ENCODE measurements at regions not wholly inside any gene's neighbourhood (a gene's known extent, or its start where the extent isn't known, plus 50 kb on each side); places are given as distances from the start of the nearest gene placed in this dataset.
"Not testable (repeated sequence)": the region's sequence is repeated elsewhere in the genome, so short reads cannot be mapped to it uniquely, and the experiment has no call there.

- DNase-seq (ENCODE audit: low read depth in 2 of 3, low spot score in 2 of 3), result no peak
Observed at GRCh38 chr10:6985644-6986043, 405.6 kb upstream of the PRKCQ start.

- DNase-seq (ENCODE audit: low read depth in 2 of 3, low spot score in 2 of 3), result no peak
Observed at GRCh38 chr10:6984971-6985370, 404.9 kb upstream of the PRKCQ start.

- not testable (repeated sequence) for DNase-seq (ENCODE audit: low read depth in 2 of 3, low spot score in 2 of 3)
Observed at GRCh38 chr10:6984016-6984415, 403.9 kb upstream of the PRKCQ start.

- DNase-seq (ENCODE audit: low read depth in 2 of 3, low spot score in 2 of 3), result no peak
Observed at GRCh38 chr10:6980353-6980752, 400.3 kb upstream of the PRKCQ start.

GRCh38 chr10:6979371-6979770, 399.3 kb upstream of the PRKCQ start:
- DNase-seq (ENCODE audit: low read depth in 2 of 3, low spot score in 2 of 3), result no peak

GRCh38 chr10:6978187-6978627, 398.1 kb upstream of the PRKCQ start:
- no peak for DNase-seq (ENCODE audit: low read depth in 2 of 3, low spot score in 2 of 3)

- DNase-seq (ENCODE audit: low read depth in 2 of 3, low spot score in 2 of 3), result no peak
Observed at GRCh38 chr10:6977398-6978186, 397.5 kb upstream of the PRKCQ start.

- no peak for DNase-seq (ENCODE audit: low read depth in 2 of 3, low spot score in 2 of 3)
Observed at GRCh38 chr10:6973899-6974298, 393.8 kb upstream of the PRKCQ start.

GRCh38 chr10:6972226-6972625, 392.1 kb upstream of the PRKCQ start:
- DNase-seq (ENCODE audit: low read depth in 2 of 3, low spot score in 2 of 3), result no peak

GRCh38 chr10:6969659-6970058, 389.6 kb upstream of the PRKCQ start:
- no peak for DNase-seq (ENCODE audit: low read depth in 2 of 3, low spot score in 2 of 3)

GRCh38 chr10:6964543-6964942, 384.5 kb upstream of the PRKCQ start:
- no peak for DNase-seq (ENCODE audit: low read depth in 2 of 3, low spot score in 2 of 3)

- no peak for DNase-seq (ENCODE audit: low read depth in 2 of 3, low spot score in 2 of 3)
Observed at GRCh38 chr10:6962576-6962975, 382.5 kb upstream of the PRKCQ start.

GRCh38 chr10:6958711-6959110, 378.6 kb upstream of the PRKCQ start:
- DNase-seq (ENCODE audit: low read depth in 2 of 3, low spot score in 2 of 3), result no peak

GRCh38 chr10:6958254-6958653, 378.2 kb upstream of the PRKCQ start:
- no peak for DNase-seq (ENCODE audit: low read depth in 2 of 3, low spot score in 2 of 3)

GRCh38 chr10:6957851-6958250, 377.8 kb upstream of the PRKCQ start:
- DNase-seq (ENCODE audit: low read depth in 2 of 3, low spot score in 2 of 3), result no peak

GRCh38 chr10:6956562-6956961, 376.5 kb upstream of the PRKCQ start:
- no peak for DNase-seq (ENCODE audit: low read depth in 2 of 3, low spot score in 2 of 3)

- no peak for DNase-seq (ENCODE audit: low read depth in 2 of 3, low spot score in 2 of 3)
Observed at GRCh38 chr10:6953271-6953801, 373.3 kb upstream of the PRKCQ start.

- DNase-seq (ENCODE audit: low read depth in 2 of 3, low spot score in 2 of 3), result no peak
Observed at GRCh38 chr10:6951732-6952131, 371.7 kb upstream of the PRKCQ start.

GRCh38 chr10:6950133-6950532, 370.1 kb upstream of the PRKCQ start:
- no peak for DNase-seq (ENCODE audit: low read depth in 2 of 3, low spot score in 2 of 3)

- DNase-seq (ENCODE audit: low read depth in 2 of 3, low spot score in 2 of 3), result no peak
Observed at GRCh38 chr10:6944436-6944835, 364.4 kb upstream of the PRKCQ start.

- no peak for DNase-seq (ENCODE audit: low read depth in 2 of 3, low spot score in 2 of 3)
Observed at GRCh38 chr10:6938384-6938783, 358.3 kb upstream of the PRKCQ start.

GRCh38 chr10:6936931-6937330, 356.9 kb upstream of the PRKCQ start:
- no peak for DNase-seq (ENCODE audit: low read depth in 2 of 3, low spot score in 2 of 3)
